ENCODE measurements at regions not wholly inside any gene's neighbourhood (a gene's known extent, or its start where the extent isn't known, plus 50 kb on each side); places are given as distances from the start of the nearest gene placed in this dataset.
"Not testable (repeated sequence)": the region's sequence is repeated elsewhere in the genome, so short reads cannot be mapped to it uniquely, and the experiment has no call there.

GRCh38 chr1:224042557-224043118 is 71.3 kb upstream of the FBXO28 start:
- H3K27me3 Mint-ChIP-seq (ENCODE audit: insufficient read depth, low read depth) = peaks cover 5% of the 10 kb centered on the region
- no peaks in the 10 kb centered on the region for H3K27me3 ChIP-seq
- no peaks in the 10 kb centered on the region for H3K4me1 ChIP-seq
- H3K4me3 ChIP-seq = no peak overlapping the region
- no peak overlapping the region for H3K4me3 Mint-ChIP-seq
- no peaks in the 10 kb centered on the region for H3K36me3 Mint-ChIP-seq
- H3K27ac Mint-ChIP-seq = no peak overlapping the region
- no peaks in the 10 kb centered on the region for H3K9me3 Mint-ChIP-seq
- H3F3A ChIP-seq (ENCODE audit: low read depth) = no peaks in the 10 kb centered on the region
- H3K36me3 ChIP-seq = no peaks in the 10 kb centered on the region
- H3K4me1 Mint-ChIP-seq = peaks cover 7% of the 10 kb centered on the region
- no peaks in the 10 kb centered on the region for H3K9me3 ChIP-seq (ENCODE audit: low read depth)
- DNase-seq (ENCODE audit: low spot score) = peak; percentile 9
- no peak overlapping the region for H2AFZ ChIP-seq (replicated peaks)
- H4K20me1 ChIP-seq (ENCODE audit: low read depth) = no peaks in the 10 kb centered on the region
- no peak overlapping the region for H3K9ac ChIP-seq
- no peaks in the 10 kb centered on the region for H3K79me2 ChIP-seq (ENCODE audit: low read depth)
- no peak overlapping the region for H3K27ac ChIP-seq
- no peak for TF ChIP-seq EZH2phosphoT487 (IDR thresholded peaks at IDR 0.05)
- TF ChIP-seq EZH2 (IDR thresholded peaks at IDR 0.05) = no peak
- H3K4me2 ChIP-seq = no peak overlapping the region

- Histone ChIP-seq H3K79me2 (ENCODE audit: low read depth) (no peaks in the 10 kb centered on the region), H2AFZ (replicated peaks) (no peak overlapping the region), H3K9me3 (ENCODE audit: low read depth) (no peaks in the 10 kb centered on the region), H4K20me1 (ENCODE audit: low read depth) (no peaks in the 10 kb centered on the region), H3K27ac (no peak overlapping the region), H3K4me1 (no peaks in the 10 kb centered on the region), H3K36me3 (no peaks in the 10 kb centered on the region), H3K27me3 (no peaks in the 10 kb centered on the region), H3F3A (ENCODE audit: low read depth) (no peaks in the 10 kb centered on the region), H3K4me3 (no peak overlapping the region), H3K9ac (no peak overlapping the region), H3K4me2 (no peak overlapping the region)
- peaks cover 5% of the 10 kb centered on the region for H3K27me3 Mint-ChIP-seq (ENCODE audit: insufficient read depth, low read depth)
- TF ChIP-seq EZH2 (IDR thresholded peaks at IDR 0.05) (no peak), EZH2phosphoT487 (IDR thresholded peaks at IDR 0.05) (no peak), CTCF (IDR thresholded peaks at IDR 0.05) (no peak)
- H3K27ac Mint-ChIP-seq = no peak overlapping the region
- no peak for DNase-seq (ENCODE audit: low spot score)
- no peaks in the 10 kb centered on the region for H3K9me3 Mint-ChIP-seq
- H3K4me3 Mint-ChIP-seq = no peak overlapping the region
- H3K4me1 Mint-ChIP-seq = peaks cover 7% of the 10 kb centered on the region
- H3K36me3 Mint-ChIP-seq = no peaks in the 10 kb centered on the region
Measured at GRCh38 chr1:224041032-224041431, 72.9 kb upstream of the FBXO28 start.

- H3K4me3 Mint-ChIP-seq; DNase-seq (ENCODE audit: low spot score); H3K36me3 Mint-ChIP-seq; H4K20me1 ChIP-seq (ENCODE audit: low read depth); H3K4me2 ChIP-seq; H3K9ac ChIP-seq; H3K27me3 ChIP-seq; H3K9me3 ChIP-seq (ENCODE audit: low read depth); H2AFZ ChIP-seq (replicated peaks); H3K4me3 ChIP-seq; H3K9me3 Mint-ChIP-seq; H3K36me3 ChIP-seq; H3K4me1 Mint-ChIP-seq; H3K27ac ChIP-seq; H3K79me2 ChIP-seq (ENCODE audit: low read depth); H3F3A ChIP-seq (ENCODE audit: low read depth); H3K4me1 ChIP-seq; H3K27me3 Mint-ChIP-seq (ENCODE audit: insufficient read depth, low read depth); H3K27ac Mint-ChIP-seq: not testable (repeated sequence)
Measured at GRCh38 chr1:224040423-224040822, 73.5 kb upstream of the FBXO28 start.

GRCh38 chr1:224040006-224040405 is 73.9 kb upstream of the FBXO28 start:
- H4K20me1 ChIP-seq (ENCODE audit: low read depth); H3K36me3 ChIP-seq; DNase-seq (ENCODE audit: low spot score); H3K9me3 Mint-ChIP-seq; H3F3A ChIP-seq (ENCODE audit: low read depth); H3K36me3 Mint-ChIP-seq; H3K27ac Mint-ChIP-seq; H3K9me3 ChIP-seq (ENCODE audit: low read depth); H3K27ac ChIP-seq; H3K27me3 ChIP-seq; H3K4me1 ChIP-seq; H3K79me2 ChIP-seq (ENCODE audit: low read depth); H3K27me3 Mint-ChIP-seq (ENCODE audit: insufficient read depth, low read depth); H3K4me3 Mint-ChIP-seq; H3K4me1 Mint-ChIP-seq; H2AFZ ChIP-seq (replicated peaks); H3K4me3 ChIP-seq; H3K4me2 ChIP-seq; H3K9ac ChIP-seq: not testable (repeated sequence)

GRCh38 chr1:224038832-224039231 is 75.1 kb upstream of the FBXO28 start:
- not testable (repeated sequence) for H3K9me3 Mint-ChIP-seq; H4K20me1 ChIP-seq (ENCODE audit: low read depth); H3K4me1 ChIP-seq; H3K9me3 ChIP-seq (ENCODE audit: low read depth); H3K27ac Mint-ChIP-seq; H3K27ac ChIP-seq; H3K4me2 ChIP-seq; H3K4me3 ChIP-seq; H2AFZ ChIP-seq (replicated peaks); H3K36me3 ChIP-seq; H3K4me3 Mint-ChIP-seq; H3K36me3 Mint-ChIP-seq; H3K4me1 Mint-ChIP-seq; DNase-seq (ENCODE audit: low spot score); H3F3A ChIP-seq (ENCODE audit: low read depth); H3K9ac ChIP-seq; H3K27me3 Mint-ChIP-seq (ENCODE audit: insufficient read depth, low read depth); H3K79me2 ChIP-seq (ENCODE audit: low read depth); H3K27me3 ChIP-seq

- not testable (repeated sequence) for H3K4me3 Mint-ChIP-seq; DNase-seq (ENCODE audit: low spot score); H3K4me3 ChIP-seq; H3K9me3 ChIP-seq (ENCODE audit: low read depth); H3F3A ChIP-seq (ENCODE audit: low read depth); H3K4me1 Mint-ChIP-seq; H3K27me3 ChIP-seq; H3K27me3 Mint-ChIP-seq (ENCODE audit: insufficient read depth, low read depth); H3K36me3 Mint-ChIP-seq; H2AFZ ChIP-seq (replicated peaks); H3K4me1 ChIP-seq; H3K27ac ChIP-seq; H3K9me3 Mint-ChIP-seq; H3K4me2 ChIP-seq; H3K36me3 ChIP-seq; H3K9ac ChIP-seq; H3K79me2 ChIP-seq (ENCODE audit: low read depth); H4K20me1 ChIP-seq (ENCODE audit: low read depth); H3K27ac Mint-ChIP-seq
Measured at GRCh38 chr1:224037362-224037761, 76.5 kb upstream of the FBXO28 start.

GRCh38 chr1:224032608-224033276 is 81.2 kb upstream of the FBXO28 start:
- DNase-seq (ENCODE audit: low spot score); H3K36me3 Mint-ChIP-seq: not testable (repeated sequence)

More at GRCh38 chr1:224032608-224033276, 81.2 kb upstream of the FBXO28 start:
- H3K4me1 ChIP-seq; H3K9me3 Mint-ChIP-seq; H3K27me3 Mint-ChIP-seq (ENCODE audit: insufficient read depth, low read depth); H3K4me3 Mint-ChIP-seq; H3K27ac ChIP-seq; H4K20me1 ChIP-seq (ENCODE audit: low read depth); H3K4me2 ChIP-seq; H3K79me2 ChIP-seq (ENCODE audit: low read depth); H3K4me1 Mint-ChIP-seq; H3K36me3 ChIP-seq; H3K27me3 ChIP-seq; H3K9ac ChIP-seq; H2AFZ ChIP-seq (replicated peaks); H3K4me3 ChIP-seq; H3K9me3 ChIP-seq (ENCODE audit: low read depth); H3K27ac Mint-ChIP-seq; H3F3A ChIP-seq (ENCODE audit: low read depth): not testable (repeated sequence)

Measured in neural progenitor cell (in vitro differentiated cells).